ENCODE measurements at regions not wholly inside any gene's neighbourhood (a gene's known extent, or its start where the extent isn't known, plus 50 kb on each side); places are given as distances from the start of the nearest gene placed in this dataset.

GRCh38 chr5:136458481-136458880 lies 93.1 kb upstream of the TRPC7 start:
- ChIA-PET POLR2A (no interaction called here), CTCF (no interaction called here)
- FAIRE-seq = no peak
- no peak for ATAC-seq
- no peak overlapping the region for H3K27ac ChIP-seq
- no peaks in the 10 kb centered on the region for H3K4me1 ChIP-seq
- TF ChIP-seq MAFK (IDR thresholded peaks at IDR 0.05; ENCODE audit: partially characterized antibody) (no peak), EHMT2 (IDR thresholded peaks at IDR 0.05; ENCODE audit: low read depth) (no peak), MAZ (IDR thresholded peaks at IDR 0.05; ENCODE audit: borderline replicate concordance, low read depth, low read length) (no peak), RFX5 (IDR thresholded peaks at IDR 0.05) (no peak), TP53 (CRISPR knock-in tag; IDR thresholded peaks at IDR 0.05) (no peak), ATOH8 (CRISPR knock-in tag; IDR thresholded peaks at IDR 0.05; ENCODE audit: low read depth) (no peak), EP300 (IDR thresholded peaks at IDR 0.05) (no peak), FOSB (CRISPR knock-in tag; IDR thresholded peaks at IDR 0.05) (no peak), E2F6 (IDR thresholded peaks at IDR 0.05; ENCODE audit: borderline replicate concordance, low read depth) (no peak), REST (IDR thresholded peaks at IDR 0.05) (no peak), KDM5A (IDR thresholded peaks at IDR 0.05) (no peak), POLR2A (IDR thresholded peaks at IDR 0.05; ENCODE audit: low read length) (no peak), PHF8 (IDR thresholded peaks at IDR 0.05; ENCODE audit: borderline replicate concordance, low read depth) (no peak), ZC3H11A (IDR thresholded peaks at IDR 0.05) (no peak)
- TF ChIP-seq, protein P1, sequence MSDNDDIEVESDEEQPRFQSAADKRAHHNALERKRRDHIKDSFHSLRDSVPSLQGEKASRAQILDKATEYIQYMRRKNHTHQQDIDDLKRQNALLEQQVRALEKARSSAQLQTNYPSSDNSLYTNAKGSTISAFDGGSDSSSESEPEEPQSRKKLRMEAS (IDR thresholded peaks at IDR 0.05) = no peak
- TF ChIP-seq, protein P2, sequence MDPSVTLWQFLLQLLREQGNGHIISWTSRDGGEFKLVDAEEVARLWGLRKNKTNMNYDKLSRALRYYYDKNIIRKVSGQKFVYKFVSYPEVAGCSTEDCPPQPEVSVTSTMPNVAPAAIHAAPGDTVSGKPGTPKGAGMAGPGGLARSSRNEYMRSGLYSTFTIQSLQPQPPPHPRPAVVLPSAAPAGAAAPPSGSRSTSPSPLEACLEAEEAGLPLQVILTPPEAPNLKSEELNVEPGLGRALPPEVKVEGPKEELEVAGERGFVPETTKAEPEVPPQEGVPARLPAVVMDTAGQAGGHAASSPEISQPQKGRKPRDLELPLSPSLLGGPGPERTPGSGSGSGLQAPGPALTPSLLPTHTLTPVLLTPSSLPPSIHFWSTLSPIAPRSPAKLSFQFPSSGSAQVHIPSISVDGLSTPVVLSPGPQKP (IDR thresholded peaks at IDR 0.05; ENCODE audit: low read depth, low read length) = no peak
- 0% methylated on average over 1 of the region's 1 CpG for WGBS (ENCODE audit: missing lambda C conversion rate)
- H3K9me3 ChIP-seq = no peaks in the 10 kb centered on the region
- H3K4me3 ChIP-seq = no peak overlapping the region
- no peak overlapping the region for H3K4me2 ChIP-seq
- no peak for DNase-seq (ENCODE audit: low read depth in 1 of 2, low spot score in 1 of 2)

DNA sequence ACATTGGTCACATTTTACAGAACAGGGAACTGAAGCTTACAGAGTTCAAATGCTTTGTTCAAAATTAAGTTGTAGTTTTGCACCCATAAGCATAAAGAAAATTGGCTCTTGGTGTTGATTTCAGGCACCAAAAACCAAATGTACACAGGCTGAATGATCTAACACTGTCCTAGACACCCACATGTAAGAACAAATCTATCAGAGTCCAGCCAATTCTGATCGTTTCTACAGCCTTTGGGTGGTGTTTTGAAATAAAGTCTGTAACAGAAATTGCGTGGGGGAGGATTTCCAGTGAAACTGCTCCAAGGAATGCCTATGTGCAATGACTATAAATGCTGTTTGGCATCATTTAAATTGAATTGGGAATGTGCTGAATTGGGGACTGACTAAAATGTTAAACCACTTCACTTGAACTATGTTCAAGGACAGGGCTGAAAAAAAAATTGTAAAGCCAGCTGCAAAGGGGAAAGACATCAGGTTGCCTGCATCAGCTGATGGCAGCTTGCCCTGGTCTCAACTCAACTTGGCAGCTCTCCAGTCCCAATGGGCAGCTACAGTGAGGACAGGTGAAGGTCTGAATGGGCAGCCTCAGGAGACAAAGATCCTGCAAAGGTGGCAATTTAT lies 92.2 kb upstream of the TRPC7 start:
- ChIA-PET CTCF (interaction anchor here (0.8 to 0.9 kb wide), 2 partner anchors 84 to 311 kb away, joined by 3 read pairs; no protein-coding TSS in a partner anchor), POLR2A (no interaction called here)
- no peak for TF ChIP-seq HEYL (CRISPR knock-in tag; IDR thresholded peaks at IDR 0.05)
- no peak for TF ChIP-seq SMC3 (IDR thresholded peaks at IDR 0.05)
- TF ChIP-seq KDM1A (IDR thresholded peaks at IDR 0.05; ENCODE audit: low read depth) = no peak
- TF ChIP-seq HMGXB4 (CRISPR knock-in tag; IDR thresholded peaks at IDR 0.05; ENCODE audit: borderline replicate concordance) = no peak
- TF ChIP-seq CHD4 (IDR thresholded peaks at IDR 0.05; ENCODE audit: borderline replicate concordance) = no peak
- TF ChIP-seq USF2 (IDR thresholded peaks at IDR 0.05) = no peak
- no peak for TF ChIP-seq NR3C1 (IDR thresholded peaks at IDR 0.05)
- no peak for TF ChIP-seq ZSCAN20 (CRISPR knock-in tag; IDR thresholded peaks at IDR 0.05)
- no peak for TF ChIP-seq BHLHE40 (IDR thresholded peaks at IDR 0.05; ENCODE audit: low read depth, low read length)
- H3K4me1 ChIP-seq = no peaks in the 10 kb centered on the region
- no peak overlapping the region for H3K27ac ChIP-seq
- FAIRE-seq = no peak
- H3K4me2 ChIP-seq = no peak overlapping the region
- DNase-seq (ENCODE audit: low read depth in 1 of 2, low spot score in 1 of 2) = no peak
- ATAC-seq = no peak
- 0% methylated on average over 2 of the region's 2 CpGs for WGBS (ENCODE audit: missing lambda C conversion rate)
- H3K9me3 ChIP-seq = no peaks in the 10 kb centered on the region
- no peak overlapping the region for H3K4me3 ChIP-seq

Data from A549 (cell line).